ENCODE measurements at regions not wholly inside any gene's neighbourhood (a gene's known extent, or its start where the extent isn't known, plus 50 kb on each side); places are given as distances from the start of the nearest gene placed in this dataset.

DNA sequence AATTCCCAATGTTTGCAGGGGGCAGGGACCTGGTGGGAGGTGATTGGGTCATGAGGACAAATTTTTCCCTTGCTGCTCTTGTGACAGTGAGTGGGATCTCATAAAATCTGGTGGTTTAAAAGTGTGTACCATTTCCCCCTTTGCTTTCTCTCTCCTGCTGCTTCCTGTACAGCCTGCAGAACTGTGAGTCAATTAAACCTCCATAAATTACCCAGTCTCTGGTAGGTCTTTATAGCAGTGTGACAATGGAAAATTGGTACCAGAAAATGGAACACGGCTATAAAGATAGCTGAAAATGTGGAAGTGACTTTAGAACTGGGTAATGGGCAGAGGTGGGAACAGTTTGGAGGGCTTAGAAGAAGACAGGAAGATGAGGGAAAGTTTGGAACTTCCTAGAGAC is 108.7 kb upstream of the NPFFR2 start:
- no peak for DNase-seq
- Histone ChIP-seq H3K4me3 (ENCODE audit: low read length) (no peak overlapping the region), H3K9me3 (replicated peaks; ENCODE audit: insufficient read depth, low read length) (no peaks in the 10 kb centered on the region), H4K20me1 (ENCODE audit: insufficient read depth, low read length) (no peaks in the 10 kb centered on the region), H3K4me1 (ENCODE audit: low read length) (no peaks in the 10 kb centered on the region), H3K4me2 (ENCODE audit: low read depth, low read length) (no peak overlapping the region), H3K27ac (ENCODE audit: low read length) (no peak overlapping the region), H3K9me2 (replicated peaks; ENCODE audit: insufficient read depth, low read length) (no peaks in the 10 kb centered on the region), H3K9ac (ENCODE audit: low read length) (no peak overlapping the region), H3K27me3 (replicated peaks; ENCODE audit: insufficient read depth, low read length) (no peaks in the 10 kb centered on the region), H3K36me3 (replicated peaks; ENCODE audit: insufficient read depth, low read length) (no peaks in the 10 kb centered on the region), H3K79me2 (ENCODE audit: low read length) (no peaks in the 10 kb centered on the region), H3F3A (ENCODE audit: insufficient read depth, low read length) (no peaks in the 10 kb centered on the region), H2AFZ (ENCODE audit: low read length) (no peak overlapping the region)
- TF ChIP-seq EZH2phosphoT487 (IDR thresholded peaks at IDR 0.05; ENCODE audit: low read length) (no peak), EZH2 (optimal IDR thresholded peaks at IDR 0.05; ENCODE audit: low read depth, low read length) (no peak)
- TF ChIP-seq, protein P1, sequence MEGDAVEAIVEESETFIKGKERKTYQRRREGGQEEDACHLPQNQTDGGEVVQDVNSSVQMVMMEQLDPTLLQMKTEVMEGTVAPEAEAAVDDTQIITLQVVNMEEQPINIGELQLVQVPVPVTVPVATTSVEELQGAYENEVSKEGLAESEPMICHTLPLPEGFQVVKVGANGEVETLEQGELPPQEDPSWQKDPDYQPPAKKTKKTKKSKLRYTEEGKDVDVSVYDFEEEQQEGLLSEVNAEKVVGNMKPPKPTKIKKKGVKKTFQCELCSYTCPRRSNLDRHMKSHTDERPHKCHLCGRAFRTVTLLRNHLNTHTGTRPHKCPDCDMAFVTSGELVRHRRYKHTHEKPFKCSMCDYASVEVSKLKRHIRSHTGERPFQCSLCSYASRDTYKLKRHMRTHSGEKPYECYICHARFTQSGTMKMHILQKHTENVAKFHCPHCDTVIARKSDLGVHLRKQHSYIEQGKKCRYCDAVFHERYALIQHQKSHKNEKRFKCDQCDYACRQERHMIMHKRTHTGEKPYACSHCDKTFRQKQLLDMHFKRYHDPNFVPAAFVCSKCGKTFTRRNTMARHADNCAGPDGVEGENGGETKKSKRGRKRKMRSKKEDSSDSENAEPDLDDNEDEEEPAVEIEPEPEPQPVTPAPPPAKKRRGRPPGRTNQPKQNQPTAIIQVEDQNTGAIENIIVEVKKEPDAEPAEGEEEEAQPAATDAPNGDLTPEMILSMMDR (IDR thresholded peaks at IDR 0.05; ENCODE audit: low read length), result no peak

- Histone ChIP-seq H3K79me2 (ENCODE audit: low read length) (no peaks in the 10 kb centered on the region), H4K20me1 (ENCODE audit: insufficient read depth, low read length) (no peaks in the 10 kb centered on the region), H3K9ac (ENCODE audit: low read length) (no peak overlapping the region), H3K9me3 (replicated peaks; ENCODE audit: insufficient read depth, low read length) (no peaks in the 10 kb centered on the region), H3F3A (ENCODE audit: insufficient read depth, low read length) (no peaks in the 10 kb centered on the region), H3K4me2 (ENCODE audit: low read depth, low read length) (no peak overlapping the region), H3K36me3 (replicated peaks; ENCODE audit: insufficient read depth, low read length) (no peaks in the 10 kb centered on the region), H3K9me2 (replicated peaks; ENCODE audit: insufficient read depth, low read length) (no peaks in the 10 kb centered on the region), H3K27ac (ENCODE audit: low read length) (no peak overlapping the region), H3K4me1 (ENCODE audit: low read length) (no peaks in the 10 kb centered on the region), H3K4me3 (ENCODE audit: low read length) (no peak overlapping the region), H2AFZ (ENCODE audit: low read length) (no peak overlapping the region), H3K27me3 (replicated peaks; ENCODE audit: insufficient read depth, low read length) (no peaks in the 10 kb centered on the region)
- DNase-seq, result no peak
- no peak for TF ChIP-seq EZH2 (optimal IDR thresholded peaks at IDR 0.05; ENCODE audit: low read depth, low read length)
Measured at GRCh38 chr4:71930459-71930858, 101.3 kb upstream of the NPFFR2 start.

DNA sequence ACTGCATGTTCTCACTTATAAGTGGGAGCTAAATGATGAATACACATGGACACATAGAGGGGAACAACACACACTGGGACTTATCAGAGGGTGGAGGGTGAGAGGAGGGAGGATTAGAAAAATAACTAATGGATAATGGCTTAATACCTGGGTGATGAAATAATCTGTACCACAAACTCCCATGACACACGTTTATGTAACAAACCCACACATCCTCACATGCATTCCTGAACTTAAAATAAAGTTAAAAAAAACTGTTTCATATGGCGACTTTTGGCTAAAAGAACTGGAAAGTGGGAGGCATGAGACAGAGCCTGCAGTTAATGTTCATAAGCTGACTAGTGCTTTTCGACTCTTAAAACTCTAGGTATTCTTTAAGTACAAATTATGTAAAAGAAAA is 98.9 kb upstream of the NPFFR2 start:
- no peak for DNase-seq
- Histone ChIP-seq H3K4me2 (ENCODE audit: low read depth, low read length) (no peak overlapping the region), H3K4me3 (ENCODE audit: low read length) (no peak overlapping the region), H3F3A (ENCODE audit: insufficient read depth, low read length) (no peaks in the 10 kb centered on the region), H3K36me3 (replicated peaks; ENCODE audit: insufficient read depth, low read length) (no peaks in the 10 kb centered on the region), H3K9me2 (replicated peaks; ENCODE audit: insufficient read depth, low read length) (no peaks in the 10 kb centered on the region), H3K27me3 (replicated peaks; ENCODE audit: insufficient read depth, low read length) (no peaks in the 10 kb centered on the region), H3K9me3 (replicated peaks; ENCODE audit: insufficient read depth, low read length) (no peaks in the 10 kb centered on the region), H3K27ac (ENCODE audit: low read length) (no peak overlapping the region), H4K20me1 (ENCODE audit: insufficient read depth, low read length) (no peaks in the 10 kb centered on the region), H2AFZ (ENCODE audit: low read length) (no peak overlapping the region), H3K79me2 (ENCODE audit: low read length) (no peaks in the 10 kb centered on the region), H3K4me1 (ENCODE audit: low read length) (no peaks in the 10 kb centered on the region), H3K9ac (ENCODE audit: low read length) (no peak overlapping the region)
- TF ChIP-seq, protein P1 (IDR thresholded peaks at IDR 0.05; ENCODE audit: low read length), result no peak
- TF ChIP-seq EZH2phosphoT487 (IDR thresholded peaks at IDR 0.05; ENCODE audit: low read length), result no peak
- TF ChIP-seq EZH2 (optimal IDR thresholded peaks at IDR 0.05; ENCODE audit: low read depth, low read length), result no peak

DNA sequence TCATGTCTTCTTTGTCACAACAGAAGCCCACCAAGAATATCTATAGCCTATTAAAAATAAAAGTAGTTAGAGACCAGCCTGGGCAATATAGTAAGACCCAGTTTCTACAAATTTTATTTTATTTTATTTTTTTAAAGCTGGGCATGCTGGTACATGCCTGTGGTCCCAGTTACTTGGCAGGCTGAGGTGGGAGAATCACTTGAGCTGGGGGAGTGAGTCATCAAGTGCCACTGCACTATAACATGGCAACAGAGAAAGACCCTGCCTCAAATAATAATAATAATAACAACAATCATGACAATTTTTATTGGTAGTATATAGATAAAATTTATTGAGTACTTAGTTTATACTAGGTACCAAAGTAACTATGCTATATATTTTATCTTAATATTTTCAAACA is 93.0 kb upstream of the NPFFR2 start:
- Histone ChIP-seq H3K36me3 (replicated peaks; ENCODE audit: insufficient read depth, low read length) (no peaks in the 10 kb centered on the region), H3K79me2 (ENCODE audit: low read length) (no peaks in the 10 kb centered on the region), H2AFZ (ENCODE audit: low read length) (no peak overlapping the region), H3K9ac (ENCODE audit: low read length) (no peak overlapping the region), H4K20me1 (ENCODE audit: insufficient read depth, low read length) (no peaks in the 10 kb centered on the region), H3K4me1 (ENCODE audit: low read length) (no peaks in the 10 kb centered on the region), H3K27ac (ENCODE audit: low read length) (no peak overlapping the region), H3F3A (ENCODE audit: insufficient read depth, low read length) (no peaks in the 10 kb centered on the region), H3K27me3 (replicated peaks; ENCODE audit: insufficient read depth, low read length) (no peaks in the 10 kb centered on the region), H3K4me3 (ENCODE audit: low read length) (no peak overlapping the region), H3K9me3 (replicated peaks; ENCODE audit: insufficient read depth, low read length) (no peaks in the 10 kb centered on the region), H3K4me2 (ENCODE audit: low read depth, low read length) (no peak overlapping the region), H3K9me2 (replicated peaks; ENCODE audit: insufficient read depth, low read length) (no peaks in the 10 kb centered on the region)
- no peak for DNase-seq
- no peak for TF ChIP-seq EZH2phosphoT487 (IDR thresholded peaks at IDR 0.05; ENCODE audit: low read length)
